ENCODE measurements at regions not wholly inside any gene's neighbourhood (a gene's known extent, or its start where the extent isn't known, plus 50 kb on each side); places are given as distances from the start of the nearest gene placed in this dataset.

- no TSS peak for BruUV-seq (replicated peaks)
Measured at GRCh38 chr19:29396925-29397324, 128.9 kb upstream of the VSTM2B start.

More at GRCh38 chr19:29396925-29397324, 128.9 kb upstream of the VSTM2B start:
- Histone ChIP-seq H2AFZ (ENCODE audit: low read depth, low read length, poor library complexity, severe bottlenecking) (no peak overlapping the region), H3K4me3 (replicated peaks in 1 of 2; ENCODE audit: low read depth in 1 of 2, low read length in 2 of 2) (no peak overlapping the region), H3K9ac (ENCODE audit: low read length) (no peak overlapping the region), H3K79me2 (ENCODE audit: insufficient read depth, low read length) (no peaks in the 10 kb centered on the region), H3K9me2 (ENCODE audit: insufficient read depth) (no peaks in the 10 kb centered on the region), H4K20me1 (ENCODE audit: insufficient read depth) (no peaks in the 10 kb centered on the region), H3K27ac (ENCODE audit: low read depth, low read length) (no peak overlapping the region), H3K9me3 (ENCODE audit: control insufficient read depth in 1 of 2, insufficient read depth in 1 of 2, low read depth in 1 of 2, low read length in 2 of 2) (no peaks in the 10 kb centered on the region), H3K4me2 (ENCODE audit: low read length) (no peak overlapping the region), H3K27me3 (ENCODE audit: insufficient read depth, low read length) (peaks cover 29% of the 10 kb centered on the region), H3K4me1 (ENCODE audit: control insufficient read depth in 1 of 2, insufficient read depth in 2 of 2, low read length in 2 of 2) (no peaks in the 10 kb centered on the region), H3K36me3 (ENCODE audit: control insufficient read depth in 1 of 2, insufficient read depth in 2 of 2, low read length in 2 of 2) (no peaks in the 10 kb centered on the region)
- intact Hi-C loops (cut with micrococcal nuclease), result no loop called here
- ChIA-PET POLR2A (no interaction called here), CTCF (no interaction called here), RAD21 (ENCODE audit: low non-redundant PET in 1 of 2, low total read pairs in 2 of 2, uncharacterized antibody in 2 of 2, unreplicated experiment in 2 of 2) (no interaction called here)
- DNase-seq (ENCODE audit: low read depth, low spot score), result no peak
- TF ChIP-seq EGR1 (IDR thresholded peaks at IDR 0.05; ENCODE audit: low read depth) (no peak), SRF (IDR thresholded peaks at IDR 0.05; ENCODE audit: low read depth) (no peak), SIN3A (IDR thresholded peaks at IDR 0.05; ENCODE audit: low read depth) (no peak), CTCF (IDR thresholded peaks at IDR 0.05 in 2 of 3, conservative IDR thresholded peaks at IDR 0.05 in 1 of 3; ENCODE audit: borderline replicate concordance in 1 of 3, insufficient read depth in 1 of 3, low read depth in 2 of 3, low read length in 2 of 3) (no peak), CBX3 (IDR thresholded peaks at IDR 0.05; ENCODE audit: low read depth) (no peak), ZNF274 (IDR thresholded peaks at IDR 0.05; ENCODE audit: low read depth, low read length) (no peak), SP1 (IDR thresholded peaks at IDR 0.05; ENCODE audit: low read depth) (no peak), RAD21 (IDR thresholded peaks at IDR 0.05; ENCODE audit: low read depth) (no peak), YY1 (IDR thresholded peaks at IDR 0.05; ENCODE audit: extremely low read depth, insufficient replicate concordance, low read depth, low read length) (no peak), ZFX (IDR thresholded peaks at IDR 0.05) (no peak), JUND (IDR thresholded peaks at IDR 0.05) (no peak), EZH2 (IDR thresholded peaks at IDR 0.05) (no peak), MAX (IDR thresholded peaks at IDR 0.05) (no peak), POLR2AphosphoS5 (IDR thresholded peaks at IDR 0.05; ENCODE audit: low read depth, low read length) (no peak), POLR2A (IDR thresholded peaks at IDR 0.05; ENCODE audit: borderline replicate concordance, extremely low read depth, insufficient read depth, insufficient read length) (no peak), FOSL1 (IDR thresholded peaks at IDR 0.05; ENCODE audit: low read depth) (no peak)
- no peak for ATAC-seq
